Spleen (tissue), 11 donors: ENCODE measurements at regions not wholly inside any gene's neighbourhood (a gene's known extent, or its start where the extent isn't known, plus 50 kb on each side); places are given as distances from the start of the nearest gene placed in this dataset.

Experiments
- DNase-seq: peaks from one replicate; pipeline ENCODE4 v3.0.0-alpha.2; 2020
- H3K27ac ChIP-seq, 8 donors: fragments of 200-600 bp; sonication (generic) in 7 of 8; 1 replicate in 4 of 8; 2 replicates in 4 of 8; pipeline versions ENCODE4 v1.5.0 to v1.8.0; 2016 to 2021; ENCODE audit warnings: inconsistent platforms in 4 of 8, mild to moderate bottlenecking in 4 of 8, moderate library complexity in 1 of 8
- H3K27me3 ChIP-seq, 7 donors: fragments of 200-600 bp; sonication (generic) in 6 of 7; replicated peaks in 1 of 7; 1 replicate in 4 of 7; 2 replicates in 3 of 7; pipeline versions ENCODE4 v1.5.0 to v1.8.0; 2016 to 2021; ENCODE audit warnings: inconsistent platforms in 3 of 7, mild to moderate bottlenecking in 1 of 7
- H3K36me3 ChIP-seq, 6 donors: fragments of 200-600 bp; sonication (generic) in 5 of 6; 1 replicate in 4 of 6; 2 replicates in 2 of 6; pipeline versions ENCODE4 v1.5.0 to v1.8.0; 2016 to 2021; ENCODE audit warnings: inconsistent platforms in 2 of 6
- H3K4me1 ChIP-seq, 6 donors: fragments of 200-600 bp; sonication (generic) in 5 of 6; 1 replicate in 3 of 6; 2 replicates in 3 of 6; pipeline versions ENCODE4 v1.5.0 to v1.8.0; 2016 to 2021; ENCODE audit warnings: inconsistent platforms in 3 of 6
- H3K4me3 ChIP-seq, 8 donors: fragments of 200-600 bp; sonication (generic) in 7 of 8; 1 replicate in 4 of 8; 2 replicates in 4 of 8; pipeline versions ENCODE4 v1.5.0 to v1.8.0; 2016 to 2021; ENCODE audit warnings: inconsistent platforms in 4 of 8, mild to moderate bottlenecking in 4 of 8, moderate library complexity in 2 of 8
- H3K9me3 ChIP-seq, 8 donors: fragments of 200-600 bp; sonication (generic) in 7 of 8; 1 replicate in 4 of 8; 2 replicates in 4 of 8; pipeline versions ENCODE4 v1.5.0 to v1.8.0; 2016 to 2021; ENCODE audit warnings: inconsistent platforms in 4 of 8
- CTCF ChIP-seq, 11 experiments: fragments of 200-600 bp in 7 of 11; fragments of 450-650 bp in 4 of 11; sonication (generic) in 4 of 11; IDR thresholded peaks in 8 of 11; conservative IDR thresholded peaks in 3 of 11; 1 replicate in 7 of 11; 2 replicates in 4 of 11; pipeline versions ENCODE4 v1.4.0 to v1.8.0; 2016 to 2021; ENCODE audit warnings: antibody characterized with exemption in 11 of 11, inconsistent platforms in 4 of 11, mild to moderate bottlenecking in 1 of 11
- POLR2A ChIP-seq, 3 donors: fragments of 450-650 bp; IDR thresholded peaks; one replicate each; pipeline ENCODE4 v1.5.1; 2017; ENCODE audit warnings: antibody characterized with exemption in 3 of 3, mild to moderate bottlenecking in 1 of 3
- POLR2AphosphoS5 ChIP-seq, 3 donors: sonication (generic); formaldehyde crosslinking; IDR thresholded peaks; one replicate each; pipeline ENCODE4 v1.5.1; 2017; ENCODE audit warnings: antibody characterized with exemption in 3 of 3
- WGBS, 5 donors: extraction: QIAGEN DNeasy Blood & Tissue Kit in 3 of 5; methylation state at CpG; one replicate each; pipeline versions ENCODE4 v1.1.5 to v1.1.7; 2013 to 2018; 5-methylcytosine and 5-hydroxymethylcytosine counted together
- intact Hi-C: fragments of 100-400 bp; cut with DNase I; formaldehyde crosslinking; loops from one replicate; pipeline ENCODE4 v1.15.0; 2023; ENCODE audit warnings: low total_unique reads
- donor health status: healthy with polysubstance abuse.
- donor health status: DM: no; HTN: no; CAD: no; lungs with moderate emphysema.
- donor health status: DM: no; HTN: no; CAD: no.
- donor health status: Bipolar disorder and iron deficiency.
- donor health status: healthy.
- donor health status: DM: no; HTN: no; CAD: no.
- donor health status: DM: yes; HTN: yes; CAD: no.

GRCh38 chr18:10113121-10114022 lies 199.6 kb downstream of the VAPA start:
- Histone ChIP-seq H3K4me1 (peaks cover 0 to 31% (median 4%) of the 10 kb centered on the region in 6 donors), H3K27ac (peak overlapping the region in 2 of 8 donors; percentile 9 to 38), H3K4me3 (no peak overlapping the region), H3K36me3 (no peaks in the 10 kb centered on the region), H3K9me3 (no peaks in the 10 kb centered on the region), H3K27me3 (no peaks in the 10 kb centered on the region)
- DNase-seq = no peak
- intact Hi-C loops = no loop called here
- TF ChIP-seq POLR2A (IDR thresholded peaks at IDR 0.05) (no peak), POLR2AphosphoS5 (IDR thresholded peaks at IDR 0.05) (no peak), CTCF (IDR thresholded peaks at IDR 0.05 in 8 of 11, conservative IDR thresholded peaks at IDR 0.05 in 3 of 11) (no peak)
- 55 to 74% (median 57%) methylated on average over 8 of the region's 8 CpGs for WGBS, 5 donors

- H3K27ac ChIP-seq = no peak overlapping the region
- intact Hi-C loops = no loop called here
- no peak for DNase-seq
- WGBS, 5 donors = 67 to 89% (median 80%) methylated on average over 6 of the region's 6 CpGs
- no peaks in the 10 kb centered on the region for H3K27me3 ChIP-seq
- peaks cover 0 to 31% (median 4%) of the 10 kb centered on the region in 6 donors for H3K4me1 ChIP-seq
- no peak for TF ChIP-seq POLR2A (IDR thresholded peaks at IDR 0.05)
- no peak for TF ChIP-seq POLR2AphosphoS5 (IDR thresholded peaks at IDR 0.05)
- TF ChIP-seq CTCF (IDR thresholded peaks at IDR 0.05 in 8 of 11, conservative IDR thresholded peaks at IDR 0.05 in 3 of 11) = no peak
- no peaks in the 10 kb centered on the region for H3K36me3 ChIP-seq
- no peak overlapping the region for H3K4me3 ChIP-seq
- H3K9me3 ChIP-seq = peaks cover 0 to 12% (median 7%) of the 10 kb centered on the region in 8 donors
Measured at GRCh38 chr18:10114717-10115463, 201.1 kb downstream of the VAPA start.

GRCh38 chr18:10116574-10116973 lies 202.8 kb downstream of the VAPA start:
- Histone ChIP-seq H3K27ac (no peak overlapping the region), H3K27me3 (no peaks in the 10 kb centered on the region), H3K9me3 (peaks cover 0 to 13% (median 8%) of the 10 kb centered on the region in 8 donors), H3K4me1 (peaks cover 0 to 26% (median 4%) of the 10 kb centered on the region in 6 donors), H3K4me3 (no peak overlapping the region), H3K36me3 (no peaks in the 10 kb centered on the region)
- no peak for TF ChIP-seq POLR2AphosphoS5 (IDR thresholded peaks at IDR 0.05)
- TF ChIP-seq CTCF (IDR thresholded peaks at IDR 0.05 in 8 of 11, conservative IDR thresholded peaks at IDR 0.05 in 3 of 11) = no peak
- no peak for TF ChIP-seq POLR2A (IDR thresholded peaks at IDR 0.05)
- WGBS, 5 donors = 78 to 96% (median 87%) methylated on average over 3 of the region's 3 CpGs
- DNase-seq = no peak
- intact Hi-C loops = no loop called here

- H3K27ac ChIP-seq = no peak overlapping the region
- DNase-seq = no peak
- 93 to 100% (median 97%) methylated on average over 1 of the region's 1 CpG for WGBS, 5 donors
- peaks cover 0 to 13% (median 8%) of the 10 kb centered on the region in 8 donors for H3K9me3 ChIP-seq
- no peak overlapping the region for H3K4me3 ChIP-seq
- intact Hi-C loops = no loop called here
- H3K4me1 ChIP-seq = peaks cover 0 to 13% (median 0%) of the 10 kb centered on the region in 6 donors
- no peak for TF ChIP-seq POLR2AphosphoS5 (IDR thresholded peaks at IDR 0.05)
- TF ChIP-seq CTCF (IDR thresholded peaks at IDR 0.05 in 8 of 11, conservative IDR thresholded peaks at IDR 0.05 in 3 of 11) = no peak
- no peak for TF ChIP-seq POLR2A (IDR thresholded peaks at IDR 0.05)
- H3K27me3 ChIP-seq = no peaks in the 10 kb centered on the region
- H3K36me3 ChIP-seq = no peaks in the 10 kb centered on the region
Measured at GRCh38 chr18:10119528-10119927, 205.7 kb downstream of the VAPA start.
